NCI-H2171 treated with DMSO at 0.1 percent for 48 hours (cell line): ENCODE measurements at regions not wholly inside any gene's neighbourhood (a gene's known extent, or its start where the extent isn't known, plus 50 kb on each side); places are given as distances from the start of the nearest gene placed in this dataset.
A peak's percentile ranks its signal among the peaks of the same experiment; 100 is the strongest.
"Not testable (repeated sequence)": the region's sequence is repeated elsewhere in the genome, so short reads cannot be mapped to it uniquely, and the experiment has no call there.

Source experiments
- DNase-seq: peaks from one replicate; lab custom pipeline; 2025; lab: John Stamatoyannopoulos, UW

DNA sequence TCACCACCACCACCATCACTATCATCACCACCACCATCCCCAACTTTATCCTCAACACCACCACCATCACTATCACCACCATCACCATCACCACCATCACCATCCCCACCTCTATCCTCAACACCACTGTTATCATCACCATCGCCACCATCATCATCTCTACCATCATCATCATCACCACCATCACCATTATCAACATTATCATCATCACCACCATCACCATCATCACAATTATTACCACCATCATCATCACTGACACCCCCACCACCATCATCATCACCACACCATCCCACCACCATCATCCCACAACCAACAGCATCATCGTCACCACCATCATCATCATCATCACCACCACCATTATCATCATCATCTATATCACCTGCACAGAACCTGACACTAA is 188.4 kb upstream of the PWP1 start:
- no peak for DNase-seq

DNA sequence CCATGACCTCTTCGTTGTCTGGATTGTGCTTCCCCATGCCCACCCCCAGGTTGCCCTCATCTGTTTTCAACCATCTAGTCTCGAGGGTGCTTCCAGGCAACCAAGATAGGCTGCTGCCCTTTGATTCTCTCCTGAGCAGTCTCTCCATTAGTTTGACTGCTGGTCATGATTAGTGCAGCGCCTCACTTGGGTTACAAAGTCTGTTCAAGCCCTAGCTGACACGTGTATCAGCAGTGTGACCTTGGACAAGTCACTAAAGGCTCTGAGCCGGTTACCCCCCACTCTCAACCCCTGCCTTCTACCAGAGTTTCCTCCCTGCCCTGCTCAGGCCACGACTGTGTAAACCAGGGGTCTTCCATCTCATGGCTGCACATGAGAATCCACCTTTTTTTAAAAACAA is 185.3 kb upstream of the PWP1 start:
- DNase-seq = no peak

DNA sequence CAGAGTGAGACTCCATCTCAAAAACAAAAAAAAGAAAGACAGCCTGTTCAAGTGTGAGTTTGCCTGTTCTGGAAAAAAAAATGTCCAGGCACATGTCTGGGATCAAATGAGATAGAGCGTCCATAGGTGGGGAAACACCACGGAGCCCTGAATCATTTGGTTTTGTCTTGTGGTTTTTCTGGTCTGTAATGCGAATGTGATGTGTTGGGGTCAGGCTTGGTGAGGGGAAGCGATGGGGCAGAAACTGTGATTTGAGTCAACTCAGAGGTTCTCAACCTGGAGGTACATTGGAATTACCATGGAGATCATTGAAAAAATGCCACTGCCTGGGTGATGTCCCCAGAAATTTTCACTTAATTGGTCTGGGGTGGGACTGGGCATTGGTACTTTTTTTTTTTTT is 183.9 kb upstream of the PWP1 start:
- DNase-seq = no peak

DNA sequence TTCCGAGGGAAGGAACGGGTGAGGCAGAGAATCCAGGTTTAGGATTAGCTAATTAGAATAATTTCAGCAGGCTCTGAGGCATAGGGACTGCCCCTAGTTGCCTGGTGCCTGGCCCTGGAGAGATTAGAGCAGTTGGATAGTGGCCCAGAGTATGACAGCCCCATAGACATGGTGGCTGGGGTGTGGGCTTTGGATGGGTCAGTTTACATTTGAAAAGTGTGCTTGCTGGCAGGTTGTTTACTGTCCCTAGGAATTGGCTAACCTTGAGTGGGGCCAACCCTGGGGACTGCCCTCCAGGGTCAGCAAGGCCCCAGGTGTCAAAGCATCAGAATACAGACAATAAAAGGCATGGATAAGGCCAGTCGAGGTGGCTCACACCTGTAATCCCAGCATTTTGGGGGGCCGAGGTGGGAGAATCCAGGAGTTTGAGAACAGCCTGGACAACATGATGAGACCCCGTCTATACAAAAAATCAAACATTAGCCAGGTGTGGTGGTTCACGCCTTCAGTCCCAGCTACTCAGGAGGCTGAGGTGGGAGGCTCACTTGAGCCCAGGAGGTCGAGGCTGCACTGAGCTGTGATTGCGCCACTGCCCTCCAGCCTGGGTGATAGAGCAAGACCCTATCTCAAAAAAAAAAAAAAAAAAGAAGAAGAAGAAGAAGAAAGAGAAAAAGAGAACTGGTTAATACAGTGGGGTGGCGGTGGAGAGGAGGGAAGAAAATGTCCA is 182.3 kb upstream of the PWP1 start:
- DNase-seq = no peak

DNA sequence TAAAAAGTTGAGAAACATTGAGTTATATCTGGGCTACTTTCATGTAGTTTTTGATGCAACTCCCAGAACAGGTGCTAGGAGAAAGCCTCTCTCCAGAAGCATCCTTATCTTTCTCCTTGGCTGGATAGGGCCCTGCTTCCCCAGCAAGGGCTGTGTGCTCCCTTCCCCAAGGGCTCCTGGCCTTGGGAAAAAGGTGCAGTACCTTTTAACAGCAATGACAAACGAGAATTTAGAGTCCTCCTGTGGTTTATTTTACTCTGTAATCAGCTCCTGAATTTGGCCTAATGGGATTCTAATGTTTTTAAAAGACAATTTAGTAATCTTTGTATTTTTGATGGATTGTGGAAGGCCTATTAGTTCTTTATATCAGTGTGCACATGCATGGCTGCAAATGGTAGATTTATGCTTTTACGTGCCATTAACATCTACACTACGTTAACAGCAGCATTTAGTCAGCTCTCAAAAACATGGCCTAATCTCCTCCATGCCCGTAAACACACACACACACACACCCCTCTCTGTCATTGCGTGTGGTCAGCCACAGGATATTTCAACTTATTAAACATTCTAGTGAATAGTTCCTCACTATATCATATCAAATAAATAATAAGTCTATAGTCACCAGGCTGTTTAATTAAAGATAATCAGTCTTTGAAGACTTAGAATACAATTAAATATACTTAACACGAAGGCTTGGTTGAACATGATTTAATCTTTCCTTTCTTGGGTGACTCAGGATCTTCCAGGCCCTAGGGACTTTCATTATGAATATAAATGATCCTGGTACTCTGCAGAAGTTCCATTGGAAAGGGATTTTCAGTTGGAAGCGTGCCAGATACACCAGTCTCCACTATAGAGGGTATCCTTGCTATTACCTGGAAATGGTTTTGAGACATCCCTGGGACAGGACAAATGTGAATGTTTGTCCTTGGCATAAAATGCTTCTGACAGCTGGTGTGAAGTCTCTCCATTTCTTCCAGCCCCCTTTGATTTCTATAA is 181.4 kb upstream of the PWP1 start:
- DNase-seq = peak; percentile 6

DNA sequence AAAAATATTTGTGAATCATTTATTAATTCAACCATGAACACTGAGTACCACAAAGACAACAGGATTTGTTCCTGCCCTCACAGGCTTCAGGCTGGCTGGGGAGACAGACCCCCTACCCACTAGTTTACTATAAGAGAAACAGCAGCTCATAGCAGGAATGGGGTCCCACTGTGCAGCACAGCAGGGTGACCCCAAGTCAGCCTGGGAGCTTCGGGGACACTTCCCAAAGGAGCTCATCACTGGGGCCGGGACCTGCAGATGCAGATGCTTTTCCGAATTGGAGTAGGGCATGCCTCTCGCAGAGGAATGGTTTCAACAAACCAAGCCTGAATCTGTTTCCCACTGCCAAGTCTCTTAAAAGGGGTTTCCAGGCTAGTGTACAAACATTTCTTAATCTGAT is 176.2 kb upstream of the PWP1 start:
- DNase-seq = no peak

DNA sequence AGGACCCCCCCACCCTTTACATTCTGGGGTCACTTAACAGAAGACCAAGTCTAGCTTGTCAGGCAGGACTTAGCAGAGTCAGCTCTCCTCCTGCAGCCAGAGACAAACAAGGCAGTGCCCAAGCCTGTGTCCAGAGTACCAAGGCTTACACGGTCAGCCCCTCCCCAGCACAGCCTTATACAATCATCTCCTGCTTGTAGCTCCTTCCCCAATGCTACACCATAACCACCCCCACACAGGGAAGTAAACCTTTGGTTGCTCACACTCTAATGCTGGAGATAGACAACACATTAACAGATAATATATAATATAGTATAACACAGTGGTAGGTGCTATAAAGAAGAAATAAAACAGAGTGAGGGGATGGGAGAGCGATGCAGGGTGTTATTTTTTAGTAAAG is 175.4 kb upstream of the PWP1 start:
- no peak for DNase-seq

DNA sequence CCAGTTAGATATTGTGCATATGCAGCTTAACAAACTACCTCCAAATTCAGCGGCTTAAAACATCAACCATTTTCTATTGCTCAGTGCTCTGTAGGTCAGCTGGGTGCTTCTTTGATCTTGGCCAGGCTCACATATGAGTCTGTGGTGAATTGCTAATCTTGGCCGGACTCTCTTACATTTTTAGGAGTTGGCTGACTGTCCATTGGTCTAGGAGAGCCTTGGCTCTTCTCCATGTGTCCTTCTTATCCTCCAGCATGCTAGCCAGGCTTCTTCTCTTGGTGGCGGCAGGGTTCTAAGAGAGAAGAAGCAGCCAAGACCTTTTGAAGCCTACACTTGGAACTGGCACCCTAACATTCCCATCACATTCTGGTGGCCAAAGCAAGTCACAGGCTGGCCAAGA is 174.3 kb upstream of the PWP1 start:
- no peak for DNase-seq

DNA sequence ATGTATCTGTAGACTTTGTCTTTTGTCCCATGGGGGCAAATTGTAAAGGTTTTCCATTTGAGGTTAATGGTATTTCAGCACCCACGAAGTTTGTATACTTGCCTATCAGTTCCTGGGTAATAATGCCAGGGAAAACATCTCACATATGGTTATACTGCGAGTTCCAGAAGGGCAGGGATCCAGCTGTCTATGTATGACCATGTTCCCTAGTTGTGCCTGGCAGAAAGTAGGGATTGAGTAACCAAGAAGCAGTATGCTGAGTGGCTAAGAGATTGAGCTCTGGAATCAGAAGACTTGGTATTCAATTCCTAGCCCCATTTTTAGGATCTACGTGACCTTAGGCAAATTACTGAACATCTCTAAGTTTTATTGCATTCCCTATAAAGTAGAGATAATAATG is 173.2 kb upstream of the PWP1 start:
- no peak for DNase-seq

DNA sequence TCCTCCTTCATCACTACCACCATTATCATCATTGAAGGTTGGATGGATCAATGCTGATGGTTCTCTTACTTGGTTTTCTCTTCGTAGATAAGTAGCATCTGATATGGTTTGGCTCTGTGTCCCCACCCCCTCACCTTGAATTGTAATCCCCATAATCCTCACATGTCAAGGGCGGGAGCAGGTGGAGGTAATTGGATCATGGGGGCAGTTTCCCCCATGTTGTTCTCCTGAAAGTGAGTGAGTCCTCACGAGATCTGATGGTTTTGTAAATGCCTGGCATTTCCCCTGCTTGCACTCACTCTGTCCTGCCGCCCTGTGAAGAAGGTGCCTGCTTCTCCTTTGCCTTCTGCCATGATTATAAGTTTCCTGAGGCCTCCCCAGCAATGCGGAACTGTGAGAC is 172.4 kb upstream of the PWP1 start:
- DNase-seq = no peak

DNA sequence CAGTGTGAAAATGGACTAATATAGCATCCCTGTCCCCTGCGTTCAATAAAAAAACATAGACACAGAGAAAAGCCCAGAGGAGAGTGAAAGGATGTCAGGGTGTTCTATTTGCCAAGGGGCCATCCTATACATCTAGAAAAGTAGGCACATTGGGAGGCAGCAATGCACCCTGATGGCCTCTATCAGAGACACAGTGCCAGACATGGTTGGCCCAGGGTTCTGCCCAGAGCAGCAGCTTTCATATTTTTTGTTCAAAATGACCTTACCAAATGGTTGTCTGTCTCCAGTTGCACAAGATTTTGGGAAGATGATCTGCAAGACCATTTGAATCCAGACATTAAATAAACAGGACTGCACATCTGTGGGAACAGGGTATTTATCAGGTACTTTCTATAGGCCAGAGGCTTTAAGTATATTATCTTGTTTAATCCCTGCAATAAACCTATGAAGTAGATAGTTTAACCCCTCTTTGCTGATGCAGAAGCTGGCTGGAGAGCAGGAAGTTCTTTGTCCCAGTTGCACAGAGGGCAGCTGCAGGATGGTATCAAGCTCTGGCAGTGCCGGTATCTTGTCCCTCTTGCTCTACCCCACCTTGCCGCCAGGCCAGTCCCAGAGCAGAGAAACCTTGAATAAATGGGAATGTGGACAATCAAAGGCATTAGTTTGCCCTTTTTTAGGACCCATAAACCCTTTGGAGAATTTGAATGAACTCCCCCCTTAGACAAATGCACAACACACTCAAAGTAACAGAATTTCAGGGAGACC is 171.8 kb upstream of the PWP1 start:
- DNase-seq = no peak

DNA sequence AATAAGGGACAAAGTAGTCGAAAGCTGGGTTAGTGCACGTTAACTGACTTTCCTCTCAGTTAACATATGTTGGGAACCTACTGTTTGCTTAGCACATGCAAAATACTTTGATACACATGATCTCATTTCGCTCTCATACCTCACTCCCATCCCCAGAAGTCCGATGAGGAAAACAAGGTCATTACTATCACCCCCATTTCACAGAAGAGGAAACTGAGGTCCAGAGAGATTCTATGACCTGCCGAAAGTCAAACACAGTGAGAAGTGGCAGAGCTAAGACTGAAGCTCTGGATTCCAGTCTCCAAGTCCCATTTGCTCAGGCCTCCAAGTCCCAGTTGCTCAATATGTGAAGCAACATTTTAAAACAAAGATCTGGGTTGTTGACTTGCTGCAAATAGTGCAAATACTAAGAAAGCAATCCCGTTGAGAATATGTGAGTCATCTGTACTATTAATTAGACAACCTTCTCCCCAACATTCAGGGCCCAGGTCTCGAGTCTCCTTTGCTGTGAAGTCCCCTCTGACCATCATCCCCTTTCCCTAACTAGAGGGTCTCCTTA is 170.6 kb upstream of the PWP1 start:
- DNase-seq = no peak

DNA sequence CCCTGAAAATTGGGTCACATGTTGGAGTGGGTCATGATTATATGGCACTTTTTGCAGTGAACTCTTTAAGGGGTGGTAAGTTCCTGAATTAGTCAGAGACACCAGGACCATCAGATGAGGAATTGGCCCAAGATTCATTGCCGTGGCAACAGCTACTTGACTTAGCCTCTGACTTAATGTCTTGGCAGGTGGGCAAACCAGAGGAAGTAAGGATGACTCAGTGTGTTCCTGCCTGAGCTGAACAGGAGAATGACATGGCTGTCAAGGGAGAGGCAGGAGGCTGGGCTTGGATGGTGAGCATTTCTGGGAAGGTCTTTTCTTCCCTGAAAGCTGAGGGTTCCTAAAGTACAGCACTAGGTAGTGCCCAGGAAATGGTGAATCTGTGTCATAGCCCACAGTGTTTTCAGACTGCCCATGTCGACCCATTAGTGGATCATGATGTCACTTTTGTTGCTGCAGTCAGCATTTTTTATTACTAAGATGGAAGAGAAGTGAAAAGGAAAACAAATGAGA is 170.1 kb upstream of the PWP1 start:
- DNase-seq = peak; percentile 11

DNA sequence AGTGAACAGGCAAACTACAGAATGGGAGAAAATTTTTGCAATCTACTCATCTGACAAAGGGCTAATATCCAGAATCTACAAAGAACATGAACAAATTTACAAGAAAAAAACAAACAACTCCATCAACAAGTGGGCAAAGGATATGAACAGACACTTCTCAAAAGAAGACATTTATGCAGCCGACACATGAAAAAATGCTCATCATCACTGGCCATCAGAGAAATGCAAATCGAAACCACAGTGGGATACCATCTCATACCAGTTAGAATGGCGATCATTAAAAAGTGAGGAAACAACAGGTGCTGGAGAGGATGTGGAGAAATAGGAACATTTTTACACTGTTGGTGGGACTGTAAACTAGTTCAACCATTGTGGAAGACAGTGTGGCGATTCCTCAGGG is 167.8 kb upstream of the PWP1 start:
- DNase-seq = not testable (repeated sequence)

DNA sequence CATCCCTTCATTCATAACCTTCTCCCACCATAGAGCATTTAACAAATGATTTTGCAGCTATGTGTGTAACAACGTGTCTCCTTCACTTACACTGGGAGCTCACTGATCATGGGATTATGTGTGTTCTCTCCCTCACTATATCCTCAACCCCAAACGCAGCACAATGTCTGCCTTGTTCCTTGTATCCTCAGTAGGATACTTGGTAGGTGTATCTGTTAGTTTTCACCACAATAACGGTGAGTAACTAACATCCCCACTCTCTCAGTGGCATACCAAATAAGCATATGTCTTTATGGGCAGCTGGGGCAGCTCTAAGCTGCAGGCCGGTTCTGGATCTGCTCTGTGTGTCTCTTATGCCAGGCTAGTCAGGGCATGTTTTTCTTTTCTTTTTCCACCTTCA is 166.7 kb upstream of the PWP1 start:
- no peak for DNase-seq

DNA sequence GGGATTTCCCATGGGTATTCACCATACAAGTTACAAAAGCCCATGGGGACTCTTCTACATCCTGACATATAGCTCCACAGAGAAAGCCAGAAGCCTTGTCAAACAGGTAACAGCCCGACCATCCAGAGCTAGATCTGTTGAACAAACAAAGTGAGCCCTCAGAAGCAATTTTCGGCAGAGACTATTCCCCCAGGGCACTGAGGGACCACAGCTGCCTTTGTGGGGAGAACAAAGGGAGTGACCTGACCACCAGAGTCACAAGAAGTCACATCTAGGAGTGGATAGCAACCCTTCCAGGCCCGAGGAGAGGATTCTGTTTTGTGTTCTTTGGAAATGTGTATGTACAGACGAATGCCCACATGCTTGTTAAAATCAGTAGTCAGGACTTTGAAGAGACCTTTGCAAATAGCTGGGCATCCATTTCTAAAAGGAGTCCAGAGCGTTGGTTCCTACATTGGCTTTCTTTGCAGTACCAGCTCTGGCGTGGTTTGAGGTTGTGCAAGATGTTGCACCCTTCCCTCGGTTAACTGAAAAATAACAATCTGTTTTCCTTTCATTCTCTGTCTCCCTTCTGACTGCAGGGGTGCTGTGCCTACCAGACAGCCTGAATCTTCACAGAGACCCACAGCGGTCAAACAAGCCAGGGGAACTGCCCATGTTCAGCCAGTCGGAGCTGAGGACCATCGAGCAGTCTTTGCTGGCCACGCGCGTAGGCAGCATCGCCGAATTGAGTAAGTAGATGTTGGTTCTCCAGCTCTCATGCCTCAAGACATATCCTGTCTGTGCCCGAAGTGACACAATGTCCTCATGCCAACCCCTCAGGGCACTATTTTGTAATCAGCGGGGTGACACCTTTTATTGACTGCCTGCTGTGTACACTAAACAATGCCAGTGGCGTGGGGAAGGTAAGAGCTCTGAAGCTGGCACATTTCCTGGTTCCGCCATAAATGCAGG is 165.4 kb upstream of the PWP1 start:
- DNase-seq = no peak

DNA sequence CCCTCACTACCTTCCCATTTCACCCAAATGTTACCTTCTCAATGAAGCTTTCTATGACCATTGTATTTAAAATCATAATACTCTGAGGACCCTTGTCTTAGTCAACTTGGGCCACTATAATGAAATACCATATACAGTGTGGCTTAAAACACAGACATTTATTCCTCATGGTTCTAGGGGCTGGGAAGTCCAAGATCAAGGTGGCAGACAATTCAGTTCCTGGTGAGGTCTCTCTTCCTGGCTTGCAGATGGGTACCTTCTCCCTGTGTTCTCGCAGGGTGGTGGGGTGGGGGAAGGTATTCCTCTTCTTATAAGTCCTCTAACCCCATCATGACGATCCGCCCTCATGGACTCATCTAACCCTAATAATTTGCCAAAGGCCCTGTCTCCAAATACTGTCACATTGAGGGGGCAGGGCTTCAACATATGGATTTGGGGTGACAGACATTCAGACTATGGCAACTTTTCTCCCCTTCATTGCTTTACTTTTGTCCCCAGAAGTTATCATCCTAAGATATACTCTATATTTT is 163.7 kb upstream of the PWP1 start:
- no peak for DNase-seq

DNA sequence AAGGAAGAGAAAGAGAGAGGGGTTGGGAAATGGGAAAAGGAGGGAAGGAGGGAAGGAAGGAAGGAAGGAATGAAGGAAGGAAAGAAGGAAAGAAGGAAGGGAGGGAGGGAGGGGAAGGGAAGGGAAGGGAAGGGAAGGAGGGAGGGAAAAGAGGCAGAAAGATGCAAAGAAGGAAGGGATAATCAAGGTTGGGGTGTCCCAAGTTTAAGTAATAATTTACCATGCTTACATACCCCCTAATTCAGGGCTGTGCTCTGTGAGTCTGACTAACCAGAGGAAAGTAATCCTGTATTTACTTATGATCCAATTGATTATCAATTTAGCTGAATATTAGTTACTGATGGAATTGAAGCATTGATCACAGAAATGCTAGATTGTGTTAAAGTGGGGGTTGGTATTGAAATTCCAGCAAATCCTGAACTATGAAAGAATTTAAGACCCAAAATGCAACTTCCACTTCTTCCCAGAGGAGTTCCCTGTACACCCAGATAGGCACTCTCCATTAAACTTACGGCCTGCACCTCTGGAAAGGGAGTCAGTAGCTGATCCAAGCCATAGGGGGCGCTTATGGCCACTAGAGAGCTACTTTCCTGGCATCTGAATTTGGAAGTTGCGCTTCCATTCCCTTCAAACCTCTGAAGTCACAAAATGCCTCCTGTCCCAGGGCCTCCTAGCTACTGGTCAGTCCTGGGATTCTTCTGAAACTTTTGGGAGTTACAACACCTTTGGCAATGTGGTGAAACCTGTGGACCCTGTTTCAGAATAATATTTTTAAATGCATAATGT is 162.7 kb upstream of the PWP1 start:
- no peak for DNase-seq

DNA sequence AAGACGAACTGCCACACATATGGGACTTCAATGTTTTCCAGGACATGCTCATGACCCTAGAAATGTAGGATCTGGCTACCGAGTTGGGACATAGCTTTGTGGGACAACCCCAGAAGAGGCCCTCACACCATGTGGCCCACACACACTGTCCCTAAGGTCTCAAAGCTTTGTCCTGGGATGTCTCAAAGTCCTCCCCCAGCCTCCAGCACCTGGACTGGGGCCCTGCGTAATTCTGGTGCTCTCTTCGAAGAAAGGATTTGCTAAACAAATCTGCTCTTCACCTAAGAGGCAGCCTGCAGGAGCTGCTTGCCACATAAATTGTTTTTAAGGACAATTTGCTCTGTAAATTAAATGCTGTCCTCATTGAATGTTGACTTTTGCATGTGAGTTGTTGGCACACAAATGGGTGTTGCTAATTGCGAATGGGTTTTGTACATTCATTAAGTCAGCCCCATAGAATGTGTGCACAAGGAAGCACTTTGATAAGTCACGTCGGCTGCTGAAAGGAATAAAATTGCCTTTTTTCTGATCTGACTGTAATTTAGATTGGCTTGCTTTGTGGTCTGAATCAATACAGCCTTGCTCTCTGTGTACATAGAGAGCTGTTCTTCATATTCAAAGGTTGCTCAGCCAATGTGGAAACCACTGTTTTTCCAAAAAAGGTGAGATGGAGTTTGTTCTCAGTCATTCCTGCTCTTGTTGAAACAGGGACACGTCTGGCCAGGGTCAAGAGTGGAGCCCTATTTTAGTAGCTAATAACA is 161.6 kb upstream of the PWP1 start:
- DNase-seq = no peak
